Right lobe of liver (tissue), 4 donors: ENCODE measurements at regions not wholly inside any gene's neighbourhood (a gene's known extent, or its start where the extent isn't known, plus 50 kb on each side); places are given as distances from the start of the nearest gene placed in this dataset.

Experiments
- POLR2A ChIP-seq: fragments of 450-650 bp; IDR thresholded peaks from one replicate; pipeline ENCODE4 v1.6.1; 2017; ENCODE audit warnings: antibody characterized with exemption, mild to moderate bottlenecking
- TF ChIP-seq, protein P1 (sequence below), 4 donors: fragments of 200-600 bp in 3 of 4; fragments of 450-650 bp in 1 of 4; IDR thresholded peaks; one replicate each; pipeline versions ENCODE4 v1.5.1 to v1.8.0; 2016 to 2022; ENCODE audit warnings: antibody characterized with exemption in 4 of 4, mild to moderate bottlenecking in 2 of 4
- donor health status: DM: no; HTN: no; CAD: no.
- donor health status: DM: no; HTN: no; CAD: no.
- donor health status: DM: no; HTN: yes; CAD: no.

DNA sequence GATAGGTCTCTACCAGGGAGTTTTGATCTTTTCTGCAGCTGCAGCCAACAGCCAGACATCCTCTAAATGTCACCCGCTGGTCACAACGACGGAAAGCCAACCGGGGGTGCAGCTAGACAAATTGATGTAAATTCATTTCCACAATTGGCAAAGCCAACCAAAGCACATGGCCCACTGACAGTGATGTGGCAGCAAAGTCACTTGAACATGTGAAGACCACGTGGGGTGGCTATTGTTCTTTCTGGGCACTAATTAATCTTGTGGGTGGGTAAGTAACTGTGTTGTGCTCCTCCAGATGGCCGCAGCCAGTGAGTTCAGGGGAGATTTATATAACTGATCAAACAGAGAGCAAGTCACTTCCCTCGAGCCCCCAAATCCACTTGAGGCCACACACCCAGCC is 354.1 kb downstream of the ANKRD30A start:
- TF ChIP-seq, protein P1, sequence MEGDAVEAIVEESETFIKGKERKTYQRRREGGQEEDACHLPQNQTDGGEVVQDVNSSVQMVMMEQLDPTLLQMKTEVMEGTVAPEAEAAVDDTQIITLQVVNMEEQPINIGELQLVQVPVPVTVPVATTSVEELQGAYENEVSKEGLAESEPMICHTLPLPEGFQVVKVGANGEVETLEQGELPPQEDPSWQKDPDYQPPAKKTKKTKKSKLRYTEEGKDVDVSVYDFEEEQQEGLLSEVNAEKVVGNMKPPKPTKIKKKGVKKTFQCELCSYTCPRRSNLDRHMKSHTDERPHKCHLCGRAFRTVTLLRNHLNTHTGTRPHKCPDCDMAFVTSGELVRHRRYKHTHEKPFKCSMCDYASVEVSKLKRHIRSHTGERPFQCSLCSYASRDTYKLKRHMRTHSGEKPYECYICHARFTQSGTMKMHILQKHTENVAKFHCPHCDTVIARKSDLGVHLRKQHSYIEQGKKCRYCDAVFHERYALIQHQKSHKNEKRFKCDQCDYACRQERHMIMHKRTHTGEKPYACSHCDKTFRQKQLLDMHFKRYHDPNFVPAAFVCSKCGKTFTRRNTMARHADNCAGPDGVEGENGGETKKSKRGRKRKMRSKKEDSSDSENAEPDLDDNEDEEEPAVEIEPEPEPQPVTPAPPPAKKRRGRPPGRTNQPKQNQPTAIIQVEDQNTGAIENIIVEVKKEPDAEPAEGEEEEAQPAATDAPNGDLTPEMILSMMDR (IDR thresholded peaks at IDR 0.05) = no peak
- no peak for TF ChIP-seq POLR2A
